K562 (cell line): ENCODE measurements at regions not wholly inside any gene's neighbourhood (a gene's known extent, or its start where the extent isn't known, plus 50 kb on each side); places are given as distances from the start of the nearest gene placed in this dataset.

ENCODE experiments used
- ATAC-seq: fragments of 200-7000 bp; cut with Tn5 transposase; 3 replicates; pipeline ENCODE4 v1.9.1; 2020; ENCODE audit warnings: moderate library complexity
- BruUV-seq: library from RNA; stranded (reverse); fragments of 400-500 nt; replicated peaks from 2 replicates; lab custom pipeline; 2021; lab: Mats Ljungman, UMichigan
- CTCF ChIA-PET: fragments of 300-600 bp; formaldehyde crosslinking; extraction: SDS; loops from one replicate; lab custom pipeline; 2021; ENCODE audit warnings: low intra/inter-chr PET ratio; lab: Yijun Ruan, JAX
- POLR2A ChIA-PET: fragments of 300-600, 350-650 bp; sonication (Branson Sonifier 250); formaldehyde crosslinking; extraction: SDS; loops from one replicate; lab custom pipeline; 2021; ENCODE audit warnings: antibody characterized with exemption, inconsistent platforms; lab: Yijun Ruan, JAX
- DNase-seq, 4 experiments: peaks; one replicate each; pipeline versions ENCODE4 v3.0.0 to v3.0.0-alpha.2; 2011 to 2018; ENCODE audit warnings: low spot score in 3 of 4, mixed read lengths in 3 of 4; ENCODE audit errors: extremely low read depth in 1 of 4
- FAIRE-seq: peaks from 2 replicates; lab custom pipeline; 2011; peaks lifted over from hg19 to GRCh38; lab: Jason Lieb, UNC
- H2AFZ ChIP-seq: 2 replicates; pipeline ENCODE4 v1.6.0; 2011; ENCODE audit warnings: low read depth, low read length, control low read depth, inconsistent platforms
- H3K27ac ChIP-seq: fragments of 200-600 bp; 3 replicates; pipeline ENCODE4 v1.8.0; 2011; ENCODE audit warnings: low read depth, mild to moderate bottlenecking, control low read depth, inconsistent platforms, low read length, moderate library complexity, mixed read lengths; ENCODE audit errors: extremely low read depth
- H3K27me3 ChIP-seq, 2 experiments: fragments of 300-600 bp in 1 of 2; 2 replicates in 1 of 2; 3 replicates in 1 of 2; pipeline versions ENCODE4 v1.6.0 to v1.8.0; 2011; ENCODE audit warnings: inconsistent platforms in 2 of 2, low read length in 2 of 2, mild to moderate bottlenecking in 1 of 2, mixed read lengths in 1 of 2, moderate library complexity in 1 of 2; ENCODE audit not compliant: control insufficient read depth in 2 of 2, insufficient read depth in 2 of 2
- H3K36me3 ChIP-seq: fragments of 300-600 bp; 3 replicates; pipeline ENCODE4 v1.8.0; 2011; ENCODE audit warnings: mild to moderate bottlenecking, low read length, inconsistent platforms; ENCODE audit not compliant: control insufficient read depth, insufficient read depth
- H3K4me1 ChIP-seq, 2 experiments: fragments of 200-600 bp in 1 of 2; replicated peaks in 1 of 2; 2 replicates in 1 of 2; 3 replicates in 1 of 2; pipeline versions ENCODE4 v1.5.1 to v1.8.0; 2011; ENCODE audit warnings: inconsistent platforms in 2 of 2, low read length in 2 of 2, mild to moderate bottlenecking in 1 of 2, mixed read lengths in 1 of 2, moderate library complexity in 1 of 2; ENCODE audit not compliant: control insufficient read depth in 2 of 2, insufficient read depth in 2 of 2
- H3K4me2 ChIP-seq: 2 replicates; pipeline ENCODE4 v1.6.1; 2011; ENCODE audit warnings: low read length, control low read depth, inconsistent platforms, mixed read lengths; ENCODE audit not compliant: insufficient read depth
- H3K4me3 ChIP-seq: fragments of 200-600 bp; sonication (generic), shearing (Covaris generic); 2 replicates; pipeline ENCODE4 v1.5.1; 2016; ENCODE audit warnings: control low read depth, inconsistent platforms
- H3K79me2 ChIP-seq: fragments of 200-600 bp; 3 replicates; pipeline ENCODE4 v1.8.0; 2011; ENCODE audit warnings: low read length, inconsistent platforms; ENCODE audit not compliant: control insufficient read depth, insufficient read depth
- H3K9ac ChIP-seq, 2 experiments: 2 replicates each; pipeline versions ENCODE4 v1.6.0 to v1.6.1; 2011; ENCODE audit warnings: low read depth in 2 of 2, low read length in 2 of 2, control low read depth in 1 of 2, inconsistent platforms in 1 of 2, mild to moderate bottlenecking in 1 of 2, mixed read lengths in 1 of 2; ENCODE audit not compliant: insufficient read depth in 1 of 2
- H3K9me1 ChIP-seq: one replicate; pipeline ENCODE4 v1.6.0; 2011; ENCODE audit warnings: inconsistent platforms, mild to moderate bottlenecking, low read length, moderate library complexity; ENCODE audit not compliant: control insufficient read depth, insufficient read depth
- H3K9me3 ChIP-seq: replicated peaks from 2 replicates; pipeline ENCODE4 v1.5.1; 2011; ENCODE audit warnings: low read depth, low read length, inconsistent platforms; ENCODE audit not compliant: control insufficient read depth, insufficient read depth
- H4K20me1 ChIP-seq: replicated peaks from 2 replicates; pipeline ENCODE4 v1.6.1; 2011; ENCODE audit warnings: low read length, inconsistent platforms, mixed read lengths; ENCODE audit not compliant: control insufficient read depth, insufficient read depth
- ARID1B ChIP-seq: fragments of 450-650 bp; IDR thresholded peaks from 2 replicates; pipeline ENCODE4 v1.6.1; 2016; ENCODE audit warnings: antibody characterized with exemption, mild to moderate bottlenecking, inconsistent platforms
- CBFA2T3 ChIP-seq: fragments of 450-650 bp; IDR thresholded peaks from 2 replicates; pipeline ENCODE4 v1.6.1; 2017
- CREM ChIP-seq: IDR thresholded peaks from 2 replicates; pipeline ENCODE4 v1.6.1; 2014; ENCODE audit warnings: antibody characterized with exemption, low read depth
- FOS ChIP-seq: IDR thresholded peaks from 3 replicates; pipeline ENCODE4 v1.6.1; 2011; ENCODE audit not compliant: insufficient read length; ENCODE audit errors: extremely low read depth
- FOXA3 ChIP-seq, 2 experiments: fragments of 450-650 bp in 1 of 2; sonication (generic) in 1 of 2; formaldehyde crosslinking; IDR thresholded peaks in 1 of 2; conservative IDR thresholded peaks in 1 of 2; 2 replicates each; pipeline versions ENCODE4 v1.4.0 to v1.8.0; 2020 to 2022; ENCODE audit warnings: mild to moderate bottlenecking in 2 of 2, missing genetic modification reagents in 1 of 2
- HDAC2 ChIP-seq: fragments of 450-650 bp; IDR thresholded peaks from 2 replicates; pipeline ENCODE4 v1.6.1; 2016; ENCODE audit warnings: mild to moderate bottlenecking
- HOXB6 ChIP-seq: fragments of 250-450 bp; sonication (Bioruptor Pico); IDR thresholded peaks from 2 replicates; pipeline ENCODE4 v1.5.1; 2022; ENCODE audit warnings: mild to moderate bottlenecking, borderline replicate concordance
- NFE2 ChIP-seq: IDR thresholded peaks from 2 replicates; pipeline ENCODE4 v1.6.1; 2014; ENCODE audit warnings: antibody characterized with exemption, low read depth
- PHF21A ChIP-seq: fragments of 450-650 bp; IDR thresholded peaks from 2 replicates; pipeline ENCODE4 v1.6.1; 2017; ENCODE audit warnings: low read depth, borderline replicate concordance
- TCF3 ChIP-seq: sonication (generic); formaldehyde crosslinking; IDR thresholded peaks from 2 replicates; pipeline ENCODE4 v1.4.0; 2020; ENCODE audit warnings: mild to moderate bottlenecking, missing genetic modification reagents
- ZNF12 ChIP-seq: sonication (generic); formaldehyde crosslinking; IDR thresholded peaks from 2 replicates; pipeline ENCODE4 v1.4.0; 2020; ENCODE audit warnings: mild to moderate bottlenecking, missing genetic modification reagents
- ZNF41 ChIP-seq: fragments of 250-450 bp; sonication (Bioruptor Pico); conservative IDR thresholded peaks from 2 replicates; pipeline ENCODE4 v1.4.0; 2020; ENCODE audit warnings: mild to moderate bottlenecking
- ZNF785 ChIP-seq: fragments of 250-450 bp; sonication (Bioruptor Pico); IDR thresholded peaks from 2 replicates; pipeline ENCODE4 v1.4.0; 2020; ENCODE audit warnings: mild to moderate bottlenecking
- WGBS: fragments of 100-300 bp; shearing (Covaris generic); methylation state at CpG from one replicate; pipeline ENCODE4 v1.1.6; 2016; ENCODE audit warnings: low coverage, mixed read lengths; ENCODE audit not compliant: insufficient coverage; ENCODE audit errors: missing lambda C conversion rate; 5-methylcytosine and 5-hydroxymethylcytosine counted together
- in situ Hi-C: fragments of 300-500 bp; cut with MboI; formaldehyde crosslinking; loops from 4 replicates; pipeline ENCODE4 v1.15.0; 2018; ENCODE audit warnings: inconsistent platforms, mixed read lengths
- intact Hi-C: fragments of 100-400 bp; cut with micrococcal nuclease; formaldehyde crosslinking; loops from 2 replicates; pipeline ENCODE4 v1.14.2; 2022
- TF ChIP-seq, protein P1 (sequence below), 2 experiments: fragments of 450-650 bp in 1 of 2; IDR thresholded peaks; 2 replicates each; pipeline ENCODE4 v1.6.1; 2011 to 2017; ENCODE audit warnings: low read depth in 2 of 2, antibody characterized with exemption in 1 of 2, borderline replicate concordance in 1 of 2, low read length in 1 of 2, mild to moderate bottlenecking in 1 of 2, mixed read lengths in 1 of 2; ENCODE audit not compliant: control insufficient read depth in 1 of 2
- TF ChIP-seq, protein P2 (sequence below): fragments of 250-450 bp; sonication (Bioruptor Pico); IDR thresholded peaks from 2 replicates; pipeline ENCODE4 v1.4.0; 2020
- TF ChIP-seq, protein P3 (sequence below): fragments of 450-650 bp; formaldehyde crosslinking; IDR thresholded peaks from 2 replicates; pipeline ENCODE4 v1.4.0; 2020; ENCODE audit warnings: mild to moderate bottlenecking, moderate library complexity

DNA sequence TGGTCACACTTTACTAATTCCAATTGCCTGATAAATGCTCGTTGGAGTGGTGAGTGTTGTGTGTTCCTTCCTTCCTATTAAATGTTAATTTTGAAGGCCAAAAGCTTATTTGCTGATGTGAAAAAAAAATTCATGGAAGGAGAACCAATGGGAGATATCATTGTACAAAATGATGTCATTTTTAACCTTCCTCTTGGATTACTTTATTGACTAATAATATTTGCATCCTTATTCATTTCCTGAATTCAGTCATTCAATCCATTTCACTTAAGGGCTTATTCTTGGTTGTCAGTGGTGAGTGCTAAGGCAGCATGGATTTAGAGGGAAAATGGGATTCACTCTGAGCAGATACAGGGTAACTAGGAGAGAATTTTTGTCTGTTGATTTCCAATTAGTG, 216.0 kb upstream of the HTR2A start (continued):
- TF ChIP-seq, protein P1, sequence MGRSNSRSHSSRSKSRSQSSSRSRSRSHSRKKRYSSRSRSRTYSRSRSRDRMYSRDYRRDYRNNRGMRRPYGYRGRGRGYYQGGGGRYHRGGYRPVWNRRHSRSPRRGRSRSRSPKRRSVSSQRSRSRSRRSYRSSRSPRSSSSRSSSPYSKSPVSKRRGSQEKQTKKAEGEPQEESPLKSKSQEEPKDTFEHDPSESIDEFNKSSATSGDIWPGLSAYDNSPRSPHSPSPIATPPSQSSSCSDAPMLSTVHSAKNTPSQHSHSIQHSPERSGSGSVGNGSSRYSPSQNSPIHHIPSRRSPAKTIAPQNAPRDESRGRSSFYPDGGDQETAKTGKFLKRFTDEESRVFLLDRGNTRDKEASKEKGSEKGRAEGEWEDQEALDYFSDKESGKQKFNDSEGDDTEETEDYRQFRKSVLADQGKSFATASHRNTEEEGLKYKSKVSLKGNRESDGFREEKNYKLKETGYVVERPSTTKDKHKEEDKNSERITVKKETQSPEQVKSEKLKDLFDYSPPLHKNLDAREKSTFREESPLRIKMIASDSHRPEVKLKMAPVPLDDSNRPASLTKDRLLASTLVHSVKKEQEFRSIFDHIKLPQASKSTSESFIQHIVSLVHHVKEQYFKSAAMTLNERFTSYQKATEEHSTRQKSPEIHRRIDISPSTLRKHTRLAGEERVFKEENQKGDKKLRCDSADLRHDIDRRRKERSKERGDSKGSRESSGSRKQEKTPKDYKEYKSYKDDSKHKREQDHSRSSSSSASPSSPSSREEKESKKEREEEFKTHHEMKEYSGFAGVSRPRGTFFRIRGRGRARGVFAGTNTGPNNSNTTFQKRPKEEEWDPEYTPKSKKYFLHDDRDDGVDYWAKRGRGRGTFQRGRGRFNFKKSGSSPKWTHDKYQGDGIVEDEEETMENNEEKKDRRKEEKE (IDR thresholded peaks at IDR 0.05; ENCODE audit: borderline replicate concordance in 1 of 2, control insufficient read depth in 1 of 2, low read depth in 2 of 2, low read length in 1 of 2) = no peak

DNA sequence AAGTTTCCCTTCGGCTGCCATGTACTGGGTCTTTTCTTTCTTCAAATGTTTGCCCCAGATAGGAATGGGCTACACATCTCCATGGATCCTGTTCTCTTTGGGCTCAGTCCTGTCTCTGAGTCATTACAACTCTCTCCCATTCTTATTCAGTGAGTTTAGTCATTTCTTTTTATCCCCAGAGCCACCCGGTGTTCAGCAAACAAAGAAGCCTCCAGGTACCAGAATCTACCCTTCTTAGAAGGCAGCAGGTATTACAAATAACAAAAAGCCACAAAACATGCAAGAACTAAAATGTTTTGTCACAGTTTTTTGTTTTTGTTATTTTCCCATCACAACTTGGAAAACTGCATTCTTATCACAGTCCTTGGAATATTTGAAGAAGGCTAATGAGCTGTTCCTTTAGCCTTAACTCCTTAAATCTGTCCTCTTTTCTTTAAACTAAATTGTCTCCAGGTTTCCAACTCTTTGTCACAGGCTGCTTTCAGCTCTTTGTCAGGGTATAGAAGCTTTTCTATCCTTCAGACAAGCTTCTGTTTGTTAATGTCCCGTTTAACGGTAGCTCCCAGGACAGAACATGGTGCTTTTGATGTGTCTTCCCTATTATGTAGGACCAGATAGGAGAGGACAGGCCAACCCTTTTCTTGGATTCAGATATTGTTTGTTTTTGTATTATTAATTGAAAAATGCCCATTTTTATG, 215.5 kb upstream of the HTR2A start:
- Histone ChIP-seq H3K9me1 (no peaks in the 10 kb centered on the region), H3K27me3 (no peaks in the 10 kb centered on the region), H3K36me3 (no peaks in the 10 kb centered on the region), H2AFZ (peak overlapping the region; percentile 61), H3K9ac (no peak overlapping the region), H3K9me3 (no peaks in the 10 kb centered on the region), H4K20me1 (no peaks in the 10 kb centered on the region), H3K79me2 (no peaks in the 10 kb centered on the region), H3K27ac (peak overlapping the region; percentile 79; the same call in 2 of the 3 replicates), H3K4me3 (no peak overlapping the region), H3K4me2 (peak overlapping the region; percentile 20; the same call in 1 of the 2 replicates), H3K4me1 (peaks cover 0 to 13% of the 10 kb centered on the region in 2 experiments; a peak in 2 of 5 replicates)
- WGBS = 13% methylated on average over 4 of the region's 4 CpGs
- FAIRE-seq (peak; percentile 63), DNase-seq (peak; percentile 13 to 59 (median 32)), ATAC-seq (peak; percentile 56)
- BruUV-seq = no TSS peak
- CTCF ChIA-PET = no interaction called here
- in situ Hi-C loops = no loop called here
- POLR2A ChIA-PET = interaction anchor here (0.7 kb wide), 1 partner anchor 9 kb away, joined by 3 read pairs; no protein-coding TSS in a partner anchor
- intact Hi-C loops = no loop called here
- peak in 1 of 2 experiments; percentile 42; a peak in 2 of 4 replicates for TF ChIP-seq FOXA3 (CRISPR knock-in tag; conservative IDR thresholded peaks at IDR 0.05 in 1 of 2, IDR thresholded peaks at IDR 0.05 in 1 of 2)
- peak; percentile 39; the same call in 1 of the 2 replicates for TF ChIP-seq TCF3
- TF ChIP-seq, protein P2, sequence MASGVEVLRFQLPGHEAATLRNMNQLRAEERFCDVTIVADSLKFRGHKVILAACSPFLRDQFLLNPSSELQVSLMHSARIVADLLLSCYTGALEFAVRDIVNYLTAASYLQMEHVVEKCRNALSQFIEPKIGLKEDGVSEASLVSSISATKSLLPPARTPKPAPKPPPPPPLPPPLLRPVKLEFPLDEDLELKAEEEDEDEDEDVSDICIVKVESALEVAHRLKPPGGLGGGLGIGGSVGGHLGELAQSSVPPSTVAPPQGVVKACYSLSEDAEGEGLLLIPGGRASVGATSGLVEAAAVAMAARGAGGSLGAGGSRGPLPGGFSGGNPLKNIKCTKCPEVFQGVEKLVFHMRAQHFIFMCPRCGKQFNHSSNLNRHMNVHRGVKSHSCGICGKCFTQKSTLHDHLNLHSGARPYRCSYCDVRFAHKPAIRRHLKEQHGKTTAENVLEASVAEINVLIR = no peak
- TF ChIP-seq ARID1B = peak; percentile 34
- no peak for TF ChIP-seq HDAC2
- no peak for TF ChIP-seq ZNF12 (CRISPR knock-in tag)
- TF ChIP-seq NFE2 = no peak
- no peak for TF ChIP-seq ZNF41 (CRISPR knock-in tag)
- TF ChIP-seq ZNF785 (CRISPR knock-in tag) = no peak
- no peak for TF ChIP-seq CREM
- no peak for TF ChIP-seq HOXB6 (CRISPR knock-in tag)
- no peak for TF ChIP-seq PHF21A
- TF ChIP-seq CBFA2T3 = peak; percentile 37
- no peak for TF ChIP-seq FOS
- TF ChIP-seq, protein P3, sequence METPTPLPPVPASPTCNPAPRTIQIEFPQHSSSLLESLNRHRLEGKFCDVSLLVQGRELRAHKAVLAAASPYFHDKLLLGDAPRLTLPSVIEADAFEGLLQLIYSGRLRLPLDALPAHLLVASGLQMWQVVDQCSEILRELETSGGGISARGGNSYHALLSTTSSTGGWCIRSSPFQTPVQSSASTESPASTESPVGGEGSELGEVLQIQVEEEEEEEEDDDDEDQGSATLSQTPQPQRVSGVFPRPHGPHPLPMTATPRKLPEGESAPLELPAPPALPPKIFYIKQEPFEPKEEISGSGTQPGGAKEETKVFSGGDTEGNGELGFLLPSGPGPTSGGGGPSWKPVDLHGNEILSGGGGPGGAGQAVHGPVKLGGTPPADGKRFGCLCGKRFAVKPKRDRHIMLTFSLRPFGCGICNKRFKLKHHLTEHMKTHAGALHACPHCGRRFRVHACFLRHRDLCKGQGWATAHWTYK (CRISPR knock-in tag) = no peak
